Islet precursor cell (in vitro differentiated cells): ENCODE measurements at regions not wholly inside any gene's neighbourhood (a gene's known extent, or its start where the extent isn't known, plus 50 kb on each side); places are given as distances from the start of the nearest gene placed in this dataset.
A peak's percentile ranks its signal among the peaks of the same experiment; 100 is the strongest.

Experiments used
- DNase-seq: peaks from one replicate; pipeline ENCODE4 v3.0.0-alpha.2; 2018

- DNase-seq = peak; percentile 29
Observed at GRCh38 chr1:14511796-14512585, 86.5 kb upstream of the KAZN start.

DNA sequence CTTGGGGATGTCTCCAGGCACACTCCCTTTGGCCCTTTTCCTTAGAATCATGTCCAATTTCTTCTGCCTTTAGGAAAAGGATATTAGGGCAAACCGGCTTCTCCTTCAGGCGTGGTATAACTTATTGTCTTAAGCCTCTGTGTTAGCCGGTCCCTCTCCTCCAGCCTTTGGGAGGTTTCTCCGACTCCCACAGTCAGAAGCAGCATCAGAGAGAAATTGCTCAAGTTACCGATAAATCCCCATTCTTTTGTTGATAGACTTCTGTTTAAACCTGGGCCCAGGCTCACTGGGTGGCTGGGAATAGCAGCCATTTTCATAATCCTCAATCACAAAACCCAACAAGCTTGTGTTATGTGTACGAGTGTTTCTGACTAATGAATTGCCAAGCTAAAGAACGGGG lies 85.4 kb upstream of the KAZN start:
- DNase-seq = peak; percentile 20

- DNase-seq = no peak
Observed at GRCh38 chr1:14514739-14515138, 83.7 kb upstream of the KAZN start.

DNA sequence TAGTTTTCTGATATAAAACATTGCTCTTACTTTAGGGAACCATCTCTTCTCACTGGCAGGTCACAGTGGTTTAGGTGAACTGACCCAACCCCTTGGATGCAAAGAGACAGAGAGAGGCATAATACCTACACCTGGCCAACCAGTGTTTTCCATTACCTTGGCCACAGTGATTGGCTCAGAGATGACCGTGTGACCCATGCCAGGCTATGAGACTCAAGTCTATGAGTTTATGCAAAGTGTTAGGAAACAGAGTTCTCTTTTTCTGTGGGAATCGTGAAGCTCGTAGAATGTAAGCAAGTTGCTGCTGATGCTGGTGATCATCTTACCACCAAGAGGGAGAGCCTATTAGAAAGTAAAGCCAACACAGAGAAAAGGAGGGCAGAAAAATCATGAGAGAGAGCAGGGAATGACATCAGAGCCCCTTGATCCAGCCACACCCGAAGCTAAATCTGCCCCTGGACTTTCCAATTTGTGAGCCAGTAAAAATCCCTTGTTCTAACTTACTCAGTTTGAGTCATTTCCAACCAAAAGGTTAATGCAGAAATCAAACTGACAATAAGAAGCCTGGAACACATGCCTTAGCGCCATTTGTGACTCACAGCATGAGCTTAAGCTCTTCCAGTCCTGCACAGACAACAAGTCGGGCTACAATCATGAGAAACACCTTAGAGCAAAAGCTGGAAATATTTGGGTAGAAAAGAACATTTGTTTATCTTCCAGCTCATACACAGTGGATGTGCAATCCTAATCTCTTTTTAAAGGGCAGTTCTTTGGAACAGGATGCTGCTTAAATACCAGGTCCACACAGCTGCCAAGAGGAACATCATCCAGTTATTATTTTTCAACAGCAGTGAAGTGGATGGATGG lies 81.3 kb upstream of the KAZN start:
- DNase-seq = no peak

- no peak for DNase-seq
Observed at GRCh38 chr1:14517841-14518180, 80.7 kb upstream of the KAZN start.

DNA sequence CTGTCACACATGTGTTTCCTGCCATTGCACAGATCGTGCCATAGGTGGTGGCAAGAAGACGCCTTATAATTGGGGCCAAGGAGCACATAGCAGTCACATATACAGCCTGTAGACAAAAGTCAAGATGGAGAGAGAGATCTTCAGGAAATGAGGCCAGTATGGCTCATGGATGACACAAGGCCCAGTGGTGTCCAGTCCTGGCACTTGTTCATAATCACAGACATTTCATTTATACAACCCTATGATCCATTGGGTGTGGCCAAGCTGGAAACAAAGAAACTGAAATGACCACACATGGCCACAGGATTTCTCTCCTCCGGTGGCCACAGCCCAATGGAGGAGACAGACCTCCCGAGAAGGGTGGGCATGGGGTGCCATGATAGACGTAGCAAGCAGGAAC lies 78.5 kb upstream of the KAZN start:
- peak; percentile 12 for DNase-seq

- DNase-seq = peak; percentile 7
Observed at GRCh38 chr1:14520514-14521163, 77.8 kb upstream of the KAZN start.

- no peak for DNase-seq
Observed at GRCh38 chr1:14521622-14522021, 76.9 kb upstream of the KAZN start.

DNA sequence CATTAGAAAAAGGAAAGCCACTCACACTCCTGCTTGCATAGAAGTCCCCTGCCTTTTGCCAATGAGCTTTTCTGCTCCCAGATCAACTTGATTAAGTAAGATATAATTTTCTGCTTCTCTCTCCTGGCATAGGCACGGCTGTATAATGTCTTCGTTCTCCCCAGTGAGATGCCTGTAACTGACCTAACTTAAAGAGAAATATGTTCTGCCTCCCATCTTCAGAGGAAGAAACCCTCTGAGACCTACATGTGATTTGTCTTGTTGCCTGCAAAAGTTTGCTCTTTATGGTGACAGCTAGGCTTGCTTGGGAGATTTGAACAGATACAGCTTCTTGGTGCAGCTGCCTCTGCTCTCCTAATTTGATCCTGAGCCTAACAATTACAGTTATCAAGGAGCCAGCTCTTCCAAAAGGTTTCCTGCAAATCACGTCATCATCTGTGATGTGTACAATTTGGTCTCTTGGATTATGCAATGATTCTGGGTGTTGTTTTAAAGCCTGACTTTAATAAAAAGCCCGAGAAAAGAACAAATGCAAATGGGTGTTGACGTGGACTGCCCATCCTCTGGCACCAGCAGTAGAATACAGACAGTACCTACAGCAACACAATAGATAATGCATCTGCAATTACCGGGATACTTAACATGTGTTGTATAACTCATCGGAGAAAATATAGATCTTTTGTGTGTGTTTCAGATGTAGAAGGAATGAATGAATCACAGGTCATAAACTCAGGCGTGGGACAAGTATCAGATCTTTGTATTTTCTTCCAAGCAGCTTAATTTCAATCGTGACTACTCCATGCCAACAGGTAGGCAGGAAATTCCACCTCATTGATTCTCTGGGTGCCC lies 76.2 kb upstream of the KAZN start:
- DNase-seq = no peak

GRCh38 chr1:14522926-14523241 lies 75.6 kb upstream of the KAZN start:
- DNase-seq = peak; percentile 81

GRCh38 chr1:14524826-14525636 lies 73.5 kb upstream of the KAZN start:
- peak; percentile 30 for DNase-seq

DNA sequence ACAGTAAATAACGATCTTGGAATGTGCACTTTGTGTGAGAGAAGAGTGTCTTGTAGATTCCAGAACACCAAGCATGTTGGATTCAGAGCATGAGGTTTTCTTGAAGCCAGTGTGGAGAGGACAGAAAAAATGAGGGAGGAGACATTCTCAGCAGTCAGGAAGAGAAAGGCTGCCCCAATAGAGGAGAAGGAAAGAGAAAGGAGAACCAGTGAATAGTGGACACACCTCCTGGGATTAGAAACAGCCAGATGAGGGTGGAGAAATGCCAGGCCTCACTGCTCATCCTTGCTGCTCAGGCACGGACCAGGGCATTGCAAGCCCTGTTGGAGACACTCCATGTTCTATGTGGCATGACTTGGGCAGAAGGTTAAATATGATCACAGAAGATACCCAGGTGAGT lies 69.0 kb upstream of the KAZN start:
- DNase-seq = no peak

- DNase-seq = no peak
Observed at GRCh38 chr1:14531519-14531918, 67.0 kb upstream of the KAZN start.

DNA sequence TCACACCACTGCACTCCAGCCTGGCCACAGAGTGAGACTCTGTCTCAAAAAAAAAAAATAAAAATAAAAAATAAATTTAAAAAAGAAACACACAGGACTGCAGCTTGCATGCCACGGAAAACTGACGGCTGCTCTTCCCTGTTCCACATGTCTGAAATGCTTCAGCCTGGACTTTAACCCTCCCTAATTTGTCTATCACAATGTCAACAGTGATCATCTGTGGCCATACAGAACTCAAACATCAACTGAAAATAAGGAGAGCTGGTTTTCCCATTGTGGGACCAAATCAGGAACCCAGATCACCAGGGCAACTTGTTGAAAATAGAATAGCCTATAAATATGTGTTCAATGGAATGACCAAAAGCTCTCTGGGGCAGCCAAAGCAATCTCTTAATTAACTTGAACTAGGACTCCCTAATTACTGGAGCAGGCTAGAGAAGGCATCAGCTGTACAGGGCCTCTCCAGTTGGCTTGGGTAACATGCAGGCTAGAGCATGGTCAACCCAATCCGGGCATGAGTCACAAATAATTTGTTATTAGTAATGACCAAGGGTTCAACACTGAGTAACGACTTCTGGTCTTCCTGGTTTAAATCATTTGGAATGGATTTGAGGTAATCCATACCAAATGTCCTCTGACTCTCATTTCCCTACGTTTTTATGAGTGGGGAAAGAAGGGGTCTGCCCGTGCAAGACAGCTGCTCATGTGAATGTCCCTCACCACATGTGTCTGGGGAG lies 62.7 kb upstream of the KAZN start:
- DNase-seq = no peak

DNA sequence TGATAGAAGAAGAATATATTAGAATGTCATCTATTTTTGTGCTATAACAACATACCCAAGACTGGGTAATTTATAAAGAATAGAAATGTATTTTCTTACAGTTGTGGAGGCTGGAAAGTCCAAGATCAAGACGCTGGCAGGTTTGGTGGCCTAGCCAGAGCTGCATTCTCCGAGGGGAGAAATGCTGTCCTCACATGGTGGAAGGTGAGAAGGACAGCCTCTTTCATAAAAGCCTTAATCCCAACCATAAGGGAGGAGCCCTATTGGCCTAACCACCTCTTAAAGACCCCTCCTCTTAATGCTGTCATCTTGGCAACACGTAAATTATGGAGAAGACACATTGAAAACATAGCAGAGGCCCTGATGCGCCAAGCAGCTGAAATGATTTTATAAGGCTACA lies 60.1 kb upstream of the KAZN start:
- DNase-seq = no peak

DNA sequence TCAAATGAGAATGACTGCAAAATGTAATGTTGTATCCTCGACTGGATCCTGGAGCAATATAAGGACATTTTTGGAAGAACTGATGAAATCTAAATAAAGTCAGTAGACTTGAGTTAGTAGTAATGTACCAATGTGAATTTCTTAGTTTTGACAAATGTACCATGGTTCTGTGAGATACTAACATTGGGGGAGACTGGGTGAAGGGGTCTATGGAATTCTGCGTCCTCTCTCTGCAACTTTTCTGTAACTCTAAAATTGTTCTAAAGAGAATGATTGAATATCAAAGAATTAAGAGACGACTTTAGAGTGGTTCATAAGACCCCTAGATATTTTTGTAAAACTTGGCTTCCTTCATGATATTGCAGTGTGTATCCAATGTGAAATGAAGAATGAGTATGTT lies 59.2 kb upstream of the KAZN start:
- no peak for DNase-seq

DNA sequence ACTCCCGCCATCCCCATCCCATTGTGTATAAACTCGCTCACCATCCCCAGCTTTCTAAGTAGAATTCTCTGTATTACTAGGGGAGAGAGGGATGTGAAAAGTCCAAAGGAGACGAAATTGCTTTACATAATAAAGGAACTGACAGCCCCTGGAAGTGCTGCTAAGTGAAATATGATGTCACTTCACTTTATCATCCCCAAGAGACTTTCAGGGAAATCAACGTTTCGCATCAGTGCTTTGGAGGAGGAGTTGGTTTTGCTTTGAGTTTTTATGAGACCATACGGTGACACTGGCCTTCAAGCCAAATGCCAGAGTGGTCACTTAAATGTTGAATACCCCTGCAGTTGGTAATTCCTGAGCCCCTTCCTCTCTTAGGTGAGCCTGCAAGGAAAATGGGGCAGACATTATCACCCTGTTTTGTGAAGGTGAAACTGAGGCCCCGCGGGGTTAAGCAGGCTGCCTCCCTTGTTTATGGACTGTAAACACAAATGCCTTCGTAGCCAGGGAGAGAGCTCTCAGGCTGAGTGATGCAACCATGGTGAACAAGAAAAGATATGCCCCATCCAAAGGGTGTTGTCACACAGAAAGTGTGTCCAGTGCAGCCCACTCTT lies 58.4 kb upstream of the KAZN start:
- DNase-seq = no peak

- DNase-seq = no peak
Observed at GRCh38 chr1:14541348-14541747, 57.1 kb upstream of the KAZN start.

DNA sequence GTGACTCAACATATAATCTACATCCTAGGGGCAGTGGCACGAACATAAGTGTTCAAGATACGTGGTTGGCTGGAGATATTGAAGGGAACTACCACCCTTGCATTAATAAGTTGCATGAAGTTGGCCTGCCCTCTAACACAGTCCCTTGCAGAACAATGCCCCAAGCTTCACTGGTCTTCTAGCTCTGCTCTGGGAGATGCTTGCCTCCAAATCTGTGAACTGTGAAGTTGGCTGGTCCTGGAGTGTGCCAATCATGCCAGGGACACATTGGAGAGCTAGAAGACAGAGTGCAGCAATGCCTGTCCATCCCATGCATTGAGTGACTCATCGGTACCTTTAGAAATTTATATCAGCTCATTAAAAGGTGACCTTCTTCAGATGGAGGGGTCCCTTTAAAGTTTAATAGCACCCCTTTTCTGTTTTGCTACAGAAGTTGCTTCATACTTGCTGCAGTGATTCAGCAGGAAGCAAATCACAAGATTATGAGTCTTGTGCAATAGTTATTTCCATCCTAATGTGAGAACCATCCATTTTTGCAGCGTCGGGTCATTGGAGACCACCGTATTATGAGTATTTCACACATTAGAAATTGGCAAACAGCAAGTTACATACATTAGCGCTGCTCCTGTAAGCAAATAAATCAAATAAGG lies 55.2 kb upstream of the KAZN start:
- no peak for DNase-seq

DNA sequence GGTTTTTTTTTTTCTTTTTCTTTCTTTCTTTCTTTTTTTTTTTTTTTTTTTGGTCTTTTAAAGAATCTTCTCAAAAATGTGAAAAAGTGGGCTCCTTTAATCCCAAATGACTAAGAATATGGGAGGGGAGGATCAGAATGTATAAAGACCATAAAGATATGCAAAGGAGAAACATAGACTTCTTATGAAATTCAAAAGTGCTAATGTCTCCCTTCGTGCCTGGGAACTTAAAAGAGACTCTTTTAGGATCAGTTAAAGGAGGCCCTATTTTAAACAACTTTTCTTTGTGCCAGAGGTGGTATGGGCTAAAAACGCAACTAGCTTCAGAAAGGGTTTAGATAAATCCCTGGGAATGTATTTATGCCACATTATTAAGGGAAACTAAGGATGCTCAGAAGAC lies 54.2 kb upstream of the KAZN start:
- DNase-seq = no peak
